ENCODE measurements at regions not wholly inside any gene's neighbourhood (a gene's known extent, or its start where the extent isn't known, plus 50 kb on each side); places are given as distances from the start of the nearest gene placed in this dataset.
"Not testable (repeated sequence)": the region's sequence is repeated elsewhere in the genome, so short reads cannot be mapped to it uniquely, and the experiment has no call there.

DNA sequence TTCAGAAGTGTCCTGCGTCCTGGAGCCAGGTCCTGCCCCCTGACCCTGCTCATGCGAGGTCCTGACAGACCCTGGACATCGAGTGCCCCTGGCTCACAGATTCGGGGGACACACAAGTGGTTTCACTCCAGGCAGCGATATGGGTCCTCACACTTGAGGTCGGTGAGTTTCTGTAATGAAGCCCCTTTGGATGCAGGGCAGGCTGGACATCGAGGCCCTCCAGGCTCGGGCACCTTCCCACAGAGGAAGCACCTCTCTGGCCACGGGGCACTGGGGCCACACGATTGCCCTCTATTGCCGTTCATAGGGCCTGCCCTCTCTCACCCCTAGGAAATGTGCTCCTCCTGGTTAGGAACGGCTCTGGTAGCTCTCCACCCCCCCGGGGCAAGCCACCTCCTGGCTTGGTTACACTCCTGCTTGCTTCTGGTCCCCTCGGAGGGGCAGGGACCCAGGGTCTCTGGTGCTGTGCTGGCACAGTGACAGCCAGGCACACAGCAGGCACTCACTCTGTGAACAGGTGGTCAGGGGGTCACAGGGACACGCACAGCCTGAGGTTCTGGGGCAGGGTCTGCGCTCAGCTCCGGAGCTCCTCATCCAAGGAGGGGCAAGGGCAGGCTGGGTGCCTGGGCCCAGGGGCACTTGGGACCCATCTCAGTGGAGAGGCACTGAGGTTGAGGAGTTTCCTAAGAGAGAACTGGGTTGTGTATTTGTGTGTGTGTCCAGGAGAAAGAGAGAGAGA, 907.7 kb downstream of the BRD1 start:
- TF ChIP-seq, protein P1, sequence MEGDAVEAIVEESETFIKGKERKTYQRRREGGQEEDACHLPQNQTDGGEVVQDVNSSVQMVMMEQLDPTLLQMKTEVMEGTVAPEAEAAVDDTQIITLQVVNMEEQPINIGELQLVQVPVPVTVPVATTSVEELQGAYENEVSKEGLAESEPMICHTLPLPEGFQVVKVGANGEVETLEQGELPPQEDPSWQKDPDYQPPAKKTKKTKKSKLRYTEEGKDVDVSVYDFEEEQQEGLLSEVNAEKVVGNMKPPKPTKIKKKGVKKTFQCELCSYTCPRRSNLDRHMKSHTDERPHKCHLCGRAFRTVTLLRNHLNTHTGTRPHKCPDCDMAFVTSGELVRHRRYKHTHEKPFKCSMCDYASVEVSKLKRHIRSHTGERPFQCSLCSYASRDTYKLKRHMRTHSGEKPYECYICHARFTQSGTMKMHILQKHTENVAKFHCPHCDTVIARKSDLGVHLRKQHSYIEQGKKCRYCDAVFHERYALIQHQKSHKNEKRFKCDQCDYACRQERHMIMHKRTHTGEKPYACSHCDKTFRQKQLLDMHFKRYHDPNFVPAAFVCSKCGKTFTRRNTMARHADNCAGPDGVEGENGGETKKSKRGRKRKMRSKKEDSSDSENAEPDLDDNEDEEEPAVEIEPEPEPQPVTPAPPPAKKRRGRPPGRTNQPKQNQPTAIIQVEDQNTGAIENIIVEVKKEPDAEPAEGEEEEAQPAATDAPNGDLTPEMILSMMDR (IDR thresholded peaks at IDR 0.05; ENCODE audit: unreplicated experiment in 3 of 3), result no peak
- no peaks in the 10 kb centered on the region for H3K36me3 Mint-ChIP-seq (ENCODE audit: low read depth)
- no peak overlapping the region for H3K27ac Mint-ChIP-seq
- peaks cover 28% of the 10 kb centered on the region for H3K4me1 Mint-ChIP-seq
- peaks cover 26% of the 10 kb centered on the region for H3K27me3 Mint-ChIP-seq (ENCODE audit: low read depth)
- peaks cover 2% of the 10 kb centered on the region for H3K9me3 Mint-ChIP-seq
- no peak overlapping the region for H3K4me3 Mint-ChIP-seq

DNA sequence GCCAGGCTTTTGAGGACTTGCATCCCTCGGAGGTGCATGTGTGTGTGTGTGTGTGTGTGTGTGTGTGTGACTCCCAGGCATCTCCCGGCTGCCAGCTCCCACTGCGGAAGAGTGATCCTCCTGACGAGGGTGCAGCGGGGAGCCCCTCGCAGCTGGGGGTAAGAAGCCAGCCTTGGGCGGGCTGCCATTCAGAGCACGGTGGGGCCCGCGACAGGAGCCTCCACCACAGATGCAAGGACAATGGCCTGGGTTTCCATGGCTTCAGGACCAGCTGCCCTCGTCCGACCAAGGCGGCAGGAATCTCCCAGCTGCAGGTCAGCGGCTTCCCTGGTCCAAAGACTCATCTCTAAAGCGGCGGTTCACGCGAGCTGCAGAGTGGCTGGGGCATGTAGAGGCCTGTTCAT, 908.5 kb downstream of the BRD1 start:
- Mint-ChIP-seq H3K4me3 (no peak overlapping the region), H3K9me3 (peaks cover 4% of the 10 kb centered on the region), H3K27ac (no peak overlapping the region), H3K27me3 (ENCODE audit: low read depth) (peaks cover 31% of the 10 kb centered on the region), H3K36me3 (ENCODE audit: low read depth) (no peaks in the 10 kb centered on the region), H3K4me1 (peaks cover 26% of the 10 kb centered on the region)
- TF ChIP-seq, protein P1 (IDR thresholded peaks at IDR 0.05; ENCODE audit: unreplicated experiment in 3 of 3), result no peak

DNA sequence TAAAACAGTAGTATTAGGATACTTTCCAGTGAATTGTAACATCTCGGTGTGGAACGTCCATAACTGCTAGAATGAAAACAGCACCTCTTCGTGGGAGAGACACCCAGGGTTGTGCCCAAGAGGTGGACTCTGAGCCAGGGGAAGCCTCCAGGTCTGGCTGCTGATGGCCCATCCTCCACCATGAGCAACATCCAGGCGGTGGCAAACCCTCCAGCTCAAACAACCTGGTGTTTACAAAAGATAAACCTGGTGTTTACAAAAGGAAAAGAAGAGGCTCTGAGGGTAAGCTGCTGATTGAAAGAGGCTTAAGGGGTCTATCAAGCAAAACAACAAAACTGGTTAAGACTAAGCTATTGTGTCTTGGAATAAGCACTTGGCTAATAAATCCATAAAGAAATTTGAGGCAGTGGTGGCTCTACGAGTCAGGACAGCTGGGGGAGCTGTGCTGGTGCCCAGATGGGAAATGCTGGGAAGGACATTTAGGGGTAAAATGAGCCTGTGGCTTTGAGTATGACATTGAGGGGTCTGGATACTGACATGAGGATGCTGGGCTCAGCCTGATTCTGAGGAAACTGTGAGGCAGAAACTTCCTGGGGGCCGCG, 909.0 kb downstream of the BRD1 start:
- Mint-ChIP-seq H3K36me3 (ENCODE audit: low read depth) (no peaks in the 10 kb centered on the region), H3K9me3 (peaks cover 4% of the 10 kb centered on the region), H3K27ac (no peak overlapping the region), H3K27me3 (ENCODE audit: low read depth) (peaks cover 35% of the 10 kb centered on the region), H3K4me3 (no peak overlapping the region), H3K4me1 (peaks cover 22% of the 10 kb centered on the region)
- TF ChIP-seq, protein P1 (IDR thresholded peaks at IDR 0.05; ENCODE audit: unreplicated experiment in 3 of 3), result no peak

DNA sequence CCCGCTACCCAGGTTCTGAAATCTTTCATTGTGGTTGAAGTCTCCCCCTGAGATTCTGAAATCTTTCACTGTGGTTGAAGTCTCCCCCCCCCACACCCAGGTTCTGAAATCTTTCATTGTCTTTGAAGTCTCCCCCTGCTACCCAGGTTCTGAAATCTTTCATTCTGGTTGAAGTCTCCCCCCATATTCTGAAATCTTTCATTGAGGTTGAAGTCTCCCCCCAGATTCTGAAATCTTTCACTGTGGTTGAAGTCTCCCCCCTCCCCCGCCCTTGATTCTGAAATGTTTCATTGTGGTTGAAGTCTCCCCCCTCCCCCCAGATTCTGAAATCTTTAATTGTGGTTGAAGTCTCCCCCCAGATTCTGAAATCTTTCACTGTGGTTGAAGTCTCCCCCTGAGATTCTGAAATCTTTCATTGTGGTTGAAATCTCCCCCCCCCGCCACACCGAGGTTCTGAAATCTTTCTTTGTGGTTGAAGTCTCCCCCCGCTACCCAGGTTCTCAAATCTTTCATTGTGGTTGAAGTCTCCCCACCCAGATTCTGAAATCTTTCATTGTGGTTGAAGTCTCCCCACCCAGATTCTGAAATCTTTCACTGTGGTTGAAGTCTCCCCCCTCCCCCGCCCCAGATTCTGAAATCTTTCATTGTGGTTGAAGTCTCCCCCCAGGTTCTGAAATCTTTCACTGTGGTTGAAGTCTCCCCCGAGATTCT, 915.2 kb downstream of the BRD1 start:
- not testable (repeated sequence) for H3K4me3 Mint-ChIP-seq, H3K4me1 Mint-ChIP-seq

DNA sequence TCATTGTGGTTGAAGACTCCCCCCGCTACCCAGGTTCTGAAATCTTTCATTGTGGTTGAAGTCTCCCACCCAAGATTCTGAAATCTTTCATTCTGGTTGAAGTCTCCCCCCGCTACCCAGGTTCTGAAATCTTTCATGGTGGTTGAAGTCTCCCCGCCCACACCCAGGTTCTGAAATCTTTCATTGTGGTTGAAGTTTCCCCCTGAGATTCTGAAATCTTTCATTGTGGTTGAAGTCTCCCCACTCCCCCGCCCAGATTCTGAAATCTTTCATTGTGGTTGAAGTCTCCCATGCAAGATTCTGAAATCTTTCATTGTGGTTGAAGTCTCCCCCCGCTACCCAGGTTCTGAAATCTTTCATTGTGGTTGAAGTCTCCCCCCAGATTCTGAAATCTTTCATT, 916.0 kb downstream of the BRD1 start:
- not testable (repeated sequence) for H3K4me1 Mint-ChIP-seq; H3K36me3 Mint-ChIP-seq (ENCODE audit: low read depth); H3K4me3 Mint-ChIP-seq; H3K9me3 Mint-ChIP-seq; H3K27ac Mint-ChIP-seq
- H3K27me3 Mint-ChIP-seq (ENCODE audit: low read depth), result peaks cover 40% of the 10 kb centered on the region

More for the DNA sequence above, 915.2 kb downstream of the BRD1 start:
- peaks cover 35% of the 10 kb centered on the region for H3K27me3 Mint-ChIP-seq (ENCODE audit: low read depth)
- H3K27ac Mint-ChIP-seq; H3K36me3 Mint-ChIP-seq (ENCODE audit: low read depth); H3K9me3 Mint-ChIP-seq: not testable (repeated sequence)

DNA sequence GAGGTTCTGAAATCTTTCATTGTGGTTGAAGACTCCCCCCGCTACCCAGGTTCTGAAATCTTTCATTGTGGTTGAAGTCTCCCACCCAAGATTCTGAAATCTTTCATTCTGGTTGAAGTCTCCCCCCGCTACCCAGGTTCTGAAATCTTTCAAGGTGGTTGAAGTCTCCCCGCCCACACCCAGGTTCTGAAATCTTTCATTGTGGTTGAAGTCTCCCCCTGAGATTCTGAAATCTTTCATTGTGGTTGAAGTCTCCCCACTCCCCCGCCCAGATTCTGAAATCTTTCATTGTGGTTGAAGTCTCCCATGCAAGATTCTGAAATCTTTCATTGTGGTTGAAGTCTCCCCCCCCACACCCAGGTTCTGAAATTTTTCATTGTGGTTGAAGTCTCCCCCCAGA, 916.6 kb downstream of the BRD1 start:
- not testable (repeated sequence) for H3K4me1 Mint-ChIP-seq; H3K27ac Mint-ChIP-seq; H3K4me3 Mint-ChIP-seq; H3K36me3 Mint-ChIP-seq (ENCODE audit: low read depth); H3K9me3 Mint-ChIP-seq
- peaks cover 45% of the 10 kb centered on the region for H3K27me3 Mint-ChIP-seq (ENCODE audit: low read depth)

DNA sequence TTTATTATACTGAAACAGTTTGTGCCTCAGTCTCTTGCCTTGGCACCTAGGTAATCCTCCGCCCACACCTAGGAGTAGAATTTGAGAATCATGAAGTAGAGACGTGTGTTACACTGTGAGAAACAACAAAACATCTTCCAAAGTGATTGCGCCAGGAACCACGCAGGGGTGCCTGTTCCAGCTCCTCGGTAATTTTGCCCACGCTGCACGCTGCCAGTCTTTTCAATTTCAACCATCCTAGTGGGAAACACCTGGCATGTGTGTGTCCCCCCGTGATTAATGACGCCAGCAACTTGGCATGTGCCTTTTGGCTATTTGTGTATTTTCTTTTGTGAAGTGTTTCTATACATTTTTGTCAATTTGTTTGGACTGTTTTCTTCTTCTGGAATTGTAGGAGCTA, 919.1 kb downstream of the BRD1 start:
- H3K27ac Mint-ChIP-seq, result no peak overlapping the region
- H3K4me3 Mint-ChIP-seq, result no peak overlapping the region
- H3K36me3 Mint-ChIP-seq (ENCODE audit: low read depth), result no peaks in the 10 kb centered on the region
- H3K27me3 Mint-ChIP-seq (ENCODE audit: low read depth), result peaks cover 42% of the 10 kb centered on the region
- no peaks in the 10 kb centered on the region for H3K4me1 Mint-ChIP-seq
- H3K9me3 Mint-ChIP-seq, result peaks cover 2% of the 10 kb centered on the region
- TF ChIP-seq, protein P1 (IDR thresholded peaks at IDR 0.05; ENCODE audit: unreplicated experiment in 3 of 3), result no peak

Data from nephron (organoid).